IPS-NIHi11 (cell line): ENCODE measurements at regions not wholly inside any gene's neighbourhood (a gene's known extent, or its start where the extent isn't known, plus 50 kb on each side); places are given as distances from the start of the nearest gene placed in this dataset.

Source experiments
- DNase-seq: peaks from one replicate; pipeline ENCODE4 v3.0.0; 2012; ENCODE audit warnings: mixed read lengths, low spot score

DNA sequence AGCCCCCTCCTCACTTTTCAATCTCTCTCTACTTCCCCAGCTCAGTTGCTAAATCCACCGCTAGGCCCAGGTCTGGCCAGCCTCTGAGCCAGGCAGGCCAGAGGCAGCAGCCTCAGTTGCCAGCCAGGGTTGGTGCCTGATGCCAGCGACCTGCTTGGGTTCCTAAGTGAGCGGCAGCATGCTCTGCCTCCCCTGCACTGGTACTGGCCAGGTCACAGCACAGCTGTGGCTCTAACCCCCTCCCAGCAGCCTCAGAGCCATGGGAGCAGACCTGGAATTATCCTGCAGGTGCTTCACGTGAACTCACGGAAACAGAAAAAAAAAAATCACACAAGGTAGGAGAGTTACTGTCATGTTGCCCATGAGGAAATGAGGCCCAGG lies 82.5 kb upstream of the ATF3 start:
- no peak for DNase-seq

DNA sequence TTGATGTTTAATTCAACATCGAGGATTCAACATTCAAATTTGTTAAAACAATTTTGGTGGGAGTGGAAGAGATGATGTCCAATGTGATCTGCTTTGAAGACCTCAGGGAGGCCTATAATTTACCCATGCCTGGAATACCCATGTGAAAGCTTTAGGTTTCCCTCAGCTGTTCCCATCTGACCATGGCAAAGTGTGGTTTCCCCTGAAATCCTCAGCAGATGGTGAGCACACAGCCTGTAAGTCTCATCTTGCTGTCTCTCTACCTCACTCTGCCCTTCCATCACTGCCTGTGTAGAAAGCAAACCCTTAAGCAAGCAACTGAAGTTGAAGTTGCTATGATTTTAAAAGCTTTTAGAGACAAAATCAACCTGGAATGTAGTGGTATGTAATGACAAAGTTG lies 80.1 kb upstream of the ATF3 start:
- DNase-seq, result no peak

DNA sequence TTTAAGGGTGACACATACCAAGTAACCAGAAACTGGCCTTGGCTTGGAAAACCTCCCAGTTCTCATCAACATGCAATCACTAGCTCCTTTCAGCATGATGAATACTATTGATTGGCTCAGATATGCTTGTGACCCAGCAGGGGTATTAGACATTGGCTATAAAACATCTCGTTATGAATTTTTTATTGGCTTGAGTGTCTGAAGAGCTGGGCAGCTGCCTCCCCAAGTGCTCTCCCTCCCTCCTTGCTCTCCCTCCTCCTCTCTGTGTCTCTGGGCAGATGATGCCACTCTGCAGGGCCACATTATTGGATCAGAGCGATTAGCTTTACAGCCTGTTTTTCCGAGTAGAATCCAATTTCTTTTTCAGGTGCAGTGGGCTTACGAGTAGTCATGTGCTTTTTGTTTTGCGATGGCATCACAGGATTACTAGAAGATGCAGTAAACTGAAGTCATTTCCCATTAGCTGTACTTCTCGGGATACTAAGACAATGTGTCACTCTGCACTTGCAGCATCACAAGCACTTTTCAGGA lies 79.3 kb upstream of the ATF3 start:
- no peak for DNase-seq

GRCh38 chr1:212531267-212531666 lies 77.3 kb upstream of the ATF3 start:
- no peak for DNase-seq

GRCh38 chr1:212531796-212532195 lies 76.8 kb upstream of the ATF3 start:
- no peak for DNase-seq

GRCh38 chr1:212532469-212533147 lies 76.0 kb upstream of the ATF3 start:
- no peak for DNase-seq

- DNase-seq, result no peak
These were observed 75.4 kb upstream of the ATF3 start for GRCh38 chr1:212533148-212533517.

- no peak for DNase-seq
These were observed 72.0 kb upstream of the ATF3 start for GRCh38 chr1:212536586-212536985.

GRCh38 chr1:212537610-212538009 lies 71.0 kb upstream of the ATF3 start:
- no peak for DNase-seq

GRCh38 chr1:212539737-212540430 lies 68.7 kb upstream of the ATF3 start:
- no peak for DNase-seq

DNA sequence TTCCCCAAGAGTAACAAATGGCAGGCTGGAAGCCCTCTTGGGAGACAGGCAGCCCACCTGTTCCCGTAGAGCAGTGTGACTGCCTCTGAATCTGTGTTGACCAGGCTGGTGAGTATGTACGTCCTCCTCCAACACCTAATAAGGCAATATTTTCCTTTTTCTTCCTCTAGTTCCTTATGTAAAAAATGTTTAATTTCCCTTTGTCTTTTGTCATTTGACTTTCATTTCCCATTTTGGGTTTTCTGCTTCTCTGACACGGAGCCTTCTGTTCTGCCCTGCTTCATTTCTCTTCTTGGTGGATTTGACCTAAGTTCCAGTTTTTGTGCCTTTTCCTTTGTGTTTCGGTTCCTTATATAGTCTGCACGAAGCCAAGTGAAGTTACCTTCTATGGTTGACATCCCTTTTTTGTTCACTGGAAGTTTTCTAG lies 65.8 kb upstream of the ATF3 start:
- no peak for DNase-seq

GRCh38 chr1:212544110-212544509 lies 64.5 kb upstream of the ATF3 start:
- DNase-seq, result no peak

DNA sequence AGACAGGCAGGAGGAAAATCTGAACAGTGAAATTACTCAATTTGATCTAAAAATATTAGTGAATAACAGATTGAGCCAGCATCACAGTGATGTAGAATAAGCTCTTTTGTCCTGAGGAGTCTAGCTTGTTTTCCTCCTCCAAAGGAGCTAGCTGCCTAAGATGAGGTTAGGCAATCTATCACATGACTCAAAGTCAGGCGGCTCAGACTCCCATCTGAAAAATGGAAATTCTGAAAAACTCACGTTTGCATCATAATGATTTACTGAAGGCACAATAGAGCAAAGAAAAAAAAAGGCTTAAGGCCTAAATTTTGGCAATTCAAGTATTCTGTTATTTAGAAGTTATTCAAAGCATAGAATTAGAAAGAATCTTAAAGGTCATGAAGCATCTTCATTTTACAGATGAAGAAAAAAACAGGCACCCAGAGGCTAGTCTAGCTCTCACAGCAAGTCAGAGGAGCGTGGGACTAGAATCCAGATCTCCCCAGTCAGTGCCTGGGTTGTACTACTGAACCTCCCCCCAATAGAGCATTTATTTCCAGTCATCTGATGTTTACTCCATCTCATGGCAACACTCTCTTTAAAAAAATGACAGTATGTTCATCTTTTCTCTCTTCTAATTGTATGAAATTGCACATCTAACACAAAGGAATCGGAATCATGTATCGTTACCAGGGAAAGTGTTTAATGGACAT lies 62.5 kb upstream of the ATF3 start:
- no peak for DNase-seq

DNA sequence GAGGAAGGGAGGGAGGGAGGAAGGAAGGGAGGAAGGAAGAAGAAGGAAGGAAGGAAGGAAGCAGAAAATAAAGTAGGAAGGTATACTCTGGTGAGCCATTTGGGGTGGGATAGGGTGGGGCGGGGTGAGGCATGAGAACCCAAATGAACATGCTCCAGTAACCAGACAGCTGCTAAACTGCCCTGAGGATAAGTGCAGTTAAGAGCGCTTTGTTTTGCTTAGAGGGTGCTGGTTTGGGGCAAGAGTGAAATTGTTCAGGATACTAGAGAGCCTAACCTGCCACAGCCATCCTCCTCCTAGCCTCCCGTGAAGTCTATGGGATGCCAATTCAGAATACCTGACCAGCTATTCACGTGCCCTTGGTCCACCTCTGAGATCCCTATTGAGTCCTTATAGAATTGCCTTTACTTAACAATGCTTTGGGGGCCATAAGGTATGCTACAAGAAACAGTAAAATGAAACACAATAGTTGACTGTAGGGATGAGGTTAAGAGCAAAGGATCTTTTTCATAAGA lies 59.0 kb upstream of the ATF3 start:
- no peak for DNase-seq

- no peak for DNase-seq
These were observed 56.6 kb upstream of the ATF3 start for GRCh38 chr1:212551929-212552328.

- DNase-seq, result no peak
These were observed 54.9 kb upstream of the ATF3 start for GRCh38 chr1:212553676-212554075.

GRCh38 chr1:212554401-212554800 lies 54.2 kb upstream of the ATF3 start:
- no peak for DNase-seq

DNA sequence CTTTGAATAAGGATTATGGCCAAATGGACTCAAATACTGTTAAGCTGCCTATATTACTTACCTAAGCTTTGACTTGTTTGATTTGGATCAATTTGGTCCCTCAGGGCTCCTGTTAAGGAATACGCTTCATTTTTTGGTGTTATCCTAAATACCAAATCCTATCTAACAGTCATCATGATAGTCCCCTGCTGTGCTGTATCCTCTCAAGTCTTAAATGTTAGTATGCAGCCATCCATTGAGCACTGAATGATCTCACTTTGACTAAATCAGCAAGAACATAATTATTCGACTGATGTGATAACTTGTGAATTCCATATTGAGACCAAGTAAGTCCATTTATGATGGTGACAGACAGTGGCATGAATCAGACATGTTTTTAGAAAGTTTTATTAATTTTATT lies 53.1 kb upstream of the ATF3 start:
- DNase-seq, result no peak

- no peak for DNase-seq
These were observed 51.6 kb upstream of the ATF3 start for GRCh38 chr1:212556822-212557549.

- peak; percentile 73 for DNase-seq
These were observed 50.5 kb upstream of the ATF3 start for GRCh38 chr1:212557739-212558692.
